ENCODE measurements at regions not wholly inside any gene's neighbourhood (a gene's known extent, or its start where the extent isn't known, plus 50 kb on each side); places are given as distances from the start of the nearest gene placed in this dataset.

GRCh38 chr19:28656644-28657043 lies 556.3 kb downstream of the UQCRFS1 start:
- no peak for TF ChIP-seq CTCF (tag by site-specific recombination; IDR thresholded peaks at IDR 0.05)
- no peak for TF ChIP-seq ZNF175 (tag by site-specific recombination; IDR thresholded peaks at IDR 0.05)
- TF ChIP-seq ZNF366 (tag by site-specific recombination; conservative IDR thresholded peaks at IDR 0.05) = no peak
- no peak for TF ChIP-seq ZFP37 (tag by site-specific recombination; IDR thresholded peaks at IDR 0.05)
- no peak for TF ChIP-seq ZNF146 (tag by site-specific recombination; IDR thresholded peaks at IDR 0.05)
- TF ChIP-seq ZBTB21 (tag by site-specific recombination; IDR thresholded peaks at IDR 0.05) = no peak
- TF ChIP-seq ZBTB8A (tag by site-specific recombination; IDR thresholded peaks at IDR 0.05) = no peak
- TF ChIP-seq ZBTB11 (tag by site-specific recombination; conservative IDR thresholded peaks at IDR 0.05; ENCODE audit: low read depth) = no peak
- no peak for TF ChIP-seq ZNF239 (tag by site-specific recombination; IDR thresholded peaks at IDR 0.05)
- no peak for TF ChIP-seq ZNF341 (tag by site-specific recombination; IDR thresholded peaks at IDR 0.05; ENCODE audit: low read depth)
